ENCODE measurements at regions not wholly inside any gene's neighbourhood (a gene's known extent, or its start where the extent isn't known, plus 50 kb on each side); places are given as distances from the start of the nearest gene placed in this dataset.

DNA sequence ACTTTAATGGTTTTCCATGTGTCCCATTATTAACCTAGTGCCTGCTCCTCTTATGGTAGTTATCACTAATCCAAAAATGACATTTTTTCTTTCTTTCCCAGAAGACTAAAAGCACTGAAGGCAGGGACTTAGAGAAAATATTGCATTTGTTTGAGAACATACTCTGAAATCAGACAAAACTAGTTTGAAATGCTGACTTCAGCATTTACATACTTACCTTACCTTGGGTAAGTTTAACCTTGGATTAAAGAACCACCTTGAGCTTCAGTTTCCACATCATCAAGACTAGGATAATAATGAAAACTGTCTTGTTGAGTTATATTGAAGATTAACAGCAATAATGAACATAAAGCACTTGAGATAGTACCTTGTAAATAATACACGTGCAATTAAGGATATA is 413.0 kb downstream of the SOX2 start:
- TF ChIP-seq POLR2A (IDR thresholded peaks at IDR 0.05; ENCODE audit: low read depth, low read length) (no peak), POLR2AphosphoS5 (IDR thresholded peaks at IDR 0.05; ENCODE audit: low read depth, low read length) (no peak)

All from GM12892 (cell line).